ENCODE measurements at regions not wholly inside any gene's neighbourhood (a gene's known extent, or its start where the extent isn't known, plus 50 kb on each side); places are given as distances from the start of the nearest gene placed in this dataset.

GRCh38 chr4:33746979-33747378 lies 2497.3 kb downstream of the ARAP2 start:
- TF ChIP-seq MAX (IDR thresholded peaks at IDR 0.05) (no peak), TEAD4 (IDR thresholded peaks at IDR 0.05) (no peak), CEBPB (IDR thresholded peaks at IDR 0.05) (no peak), NFIC (IDR thresholded peaks at IDR 0.05) (no peak), CREB1 (IDR thresholded peaks at IDR 0.05; ENCODE audit: low read depth) (no peak), EP300 (IDR thresholded peaks at IDR 0.05; ENCODE audit: borderline replicate concordance) (no peak), REST (IDR thresholded peaks at IDR 0.05; ENCODE audit: low read depth) (no peak), TCF12 (IDR thresholded peaks at IDR 0.05; ENCODE audit: low read depth) (no peak), TAF1 (IDR thresholded peaks at IDR 0.05; ENCODE audit: low read depth) (no peak), EGR1 (IDR thresholded peaks at IDR 0.05) (no peak), USF1 (IDR thresholded peaks at IDR 0.05) (no peak), YY1 (IDR thresholded peaks at IDR 0.05; ENCODE audit: low read depth) (no peak), ZBTB7A (IDR thresholded peaks at IDR 0.05; ENCODE audit: low read depth) (no peak), RAD21 (IDR thresholded peaks at IDR 0.05; ENCODE audit: low read depth) (no peak), FOXM1 (IDR thresholded peaks at IDR 0.05; ENCODE audit: borderline replicate concordance, low read depth) (no peak)

- TF ChIP-seq TAF1 (IDR thresholded peaks at IDR 0.05; ENCODE audit: low read depth): no peak
- TF ChIP-seq TEAD4 (IDR thresholded peaks at IDR 0.05): no peak
- no peak for TF ChIP-seq NFIC (IDR thresholded peaks at IDR 0.05)
- TF ChIP-seq TCF12 (IDR thresholded peaks at IDR 0.05; ENCODE audit: low read depth): no peak
- TF ChIP-seq FOXM1 (IDR thresholded peaks at IDR 0.05; ENCODE audit: borderline replicate concordance, low read depth): no peak
- no peak for TF ChIP-seq CREB1 (IDR thresholded peaks at IDR 0.05; ENCODE audit: low read depth)
- TF ChIP-seq EP300 (IDR thresholded peaks at IDR 0.05; ENCODE audit: borderline replicate concordance): no peak
- TF ChIP-seq EGR1 (IDR thresholded peaks at IDR 0.05): no peak
- TF ChIP-seq REST (IDR thresholded peaks at IDR 0.05; ENCODE audit: low read depth): no peak
- TF ChIP-seq YY1 (IDR thresholded peaks at IDR 0.05; ENCODE audit: low read depth): no peak
- TF ChIP-seq MAX (IDR thresholded peaks at IDR 0.05): no peak
- no peak for TF ChIP-seq ZBTB7A (IDR thresholded peaks at IDR 0.05; ENCODE audit: low read depth)
- no peak for TF ChIP-seq RAD21 (IDR thresholded peaks at IDR 0.05; ENCODE audit: low read depth)
These were observed 2493.3 kb downstream of the ARAP2 start for GRCh38 chr4:33751050-33751449.

GRCh38 chr4:33772582-33772981 lies 2471.7 kb downstream of the ARAP2 start:
- TF ChIP-seq EGR1 (IDR thresholded peaks at IDR 0.05): no peak
- no peak for TF ChIP-seq FOXM1 (IDR thresholded peaks at IDR 0.05; ENCODE audit: borderline replicate concordance, low read depth)
- no peak for TF ChIP-seq TCF12 (IDR thresholded peaks at IDR 0.05; ENCODE audit: low read depth)
- TF ChIP-seq MAX (IDR thresholded peaks at IDR 0.05): no peak
- TF ChIP-seq CEBPB (IDR thresholded peaks at IDR 0.05): no peak
- TF ChIP-seq USF1 (IDR thresholded peaks at IDR 0.05): no peak
- no peak for TF ChIP-seq TAF1 (IDR thresholded peaks at IDR 0.05; ENCODE audit: low read depth)
- TF ChIP-seq TEAD4 (IDR thresholded peaks at IDR 0.05): no peak
- TF ChIP-seq ZBTB7A (IDR thresholded peaks at IDR 0.05; ENCODE audit: low read depth): no peak
- no peak for TF ChIP-seq RAD21 (IDR thresholded peaks at IDR 0.05; ENCODE audit: low read depth)
- TF ChIP-seq YY1 (IDR thresholded peaks at IDR 0.05; ENCODE audit: low read depth): no peak
- TF ChIP-seq REST (IDR thresholded peaks at IDR 0.05; ENCODE audit: low read depth): no peak
- TF ChIP-seq EP300 (IDR thresholded peaks at IDR 0.05; ENCODE audit: borderline replicate concordance): no peak
- TF ChIP-seq NFIC (IDR thresholded peaks at IDR 0.05): no peak
- no peak for TF ChIP-seq CREB1 (IDR thresholded peaks at IDR 0.05; ENCODE audit: low read depth)
